OCI-LY3 (cell line): ENCODE measurements at regions not wholly inside any gene's neighbourhood (a gene's known extent, or its start where the extent isn't known, plus 50 kb on each side); places are given as distances from the start of the nearest gene placed in this dataset.

ENCODE experiments used
- H2AFZ ChIP-seq: fragments of 200-600, 300-600 bp; shearing (Covaris generic); 2 replicates; pipeline ENCODE4 v1.6.0; 2014; ENCODE audit warnings: antibody characterized with exemption, low read depth, low read length
- H3K27ac ChIP-seq: fragments of 200-600, 300-600 bp; sonication (generic); 2 replicates; pipeline ENCODE4 v1.5.1; 2014; ENCODE audit warnings: mild to moderate bottlenecking, low read length, moderate library complexity, mixed read lengths
- H3K27me3 ChIP-seq: fragments of 200-600, 300-600 bp; sonication (generic); 2 replicates; pipeline ENCODE4 v1.6.1; 2014; ENCODE audit warnings: low read depth, low read length, mixed read lengths
- H3K36me3 ChIP-seq: fragments of 200-600, 300-600 bp; sonication (generic); replicated peaks from 2 replicates; pipeline ENCODE3; 2014; ENCODE audit warnings: low read depth, low read length, mixed read lengths
- H3K4me1 ChIP-seq: fragments of 300-600, 200-600 bp; sonication (generic); 2 replicates; pipeline ENCODE4 v1.6.1; 2014; ENCODE audit warnings: low read length, mixed read lengths
- H3K4me2 ChIP-seq: fragments of 200-600, 300-600 bp; sonication (generic); 2 replicates; pipeline ENCODE4 v1.6.1; 2014; ENCODE audit warnings: low read length, mixed read lengths
- H3K4me3 ChIP-seq: fragments of 300-600, 200-600 bp; sonication (generic); 2 replicates; pipeline ENCODE4 v1.5.1; 2014; ENCODE audit warnings: antibody characterized with exemption, mild to moderate bottlenecking, low read length, moderate library complexity
- H3K79me2 ChIP-seq: fragments of 300-600, 200-600 bp; shearing (Covaris generic); 2 replicates; pipeline ENCODE4 v1.6.1; 2014; ENCODE audit warnings: mild to moderate bottlenecking, low read length, mixed read lengths
- H3K9ac ChIP-seq: fragments of 300-600, 200-600 bp; shearing (Covaris generic); 2 replicates; pipeline ENCODE4 v1.6.0; 2014; ENCODE audit warnings: mild to moderate bottlenecking, low read length, moderate library complexity
- H3K9me3 ChIP-seq: fragments of 200-600, 300-600 bp; shearing (Covaris generic); 2 replicates; pipeline ENCODE4 v1.6.1; 2014; ENCODE audit warnings: low read length, mixed read lengths; ENCODE audit not compliant: insufficient read depth
- H4K20me1 ChIP-seq: fragments of 200-600, 300-600 bp; sonication (generic); 2 replicates; pipeline ENCODE4 v1.6.1; 2016; ENCODE audit warnings: low read length, mixed read lengths; ENCODE audit not compliant: insufficient read depth
- EZH2phosphoT487 ChIP-seq: fragments of 200-600 bp; shearing (Covaris generic); IDR thresholded peaks from 2 replicates; pipeline ENCODE4 v1.6.1; 2018; ENCODE audit warnings: antibody characterized with exemption, mixed run types, low read depth
- TF ChIP-seq, protein P1 (sequence below): fragments of 200-600, 300-600 bp; sonication (generic); IDR thresholded peaks from 2 replicates; pipeline ENCODE4 v1.5.1; 2014; ENCODE audit warnings: antibody characterized with exemption, low read length, low read depth

DNA sequence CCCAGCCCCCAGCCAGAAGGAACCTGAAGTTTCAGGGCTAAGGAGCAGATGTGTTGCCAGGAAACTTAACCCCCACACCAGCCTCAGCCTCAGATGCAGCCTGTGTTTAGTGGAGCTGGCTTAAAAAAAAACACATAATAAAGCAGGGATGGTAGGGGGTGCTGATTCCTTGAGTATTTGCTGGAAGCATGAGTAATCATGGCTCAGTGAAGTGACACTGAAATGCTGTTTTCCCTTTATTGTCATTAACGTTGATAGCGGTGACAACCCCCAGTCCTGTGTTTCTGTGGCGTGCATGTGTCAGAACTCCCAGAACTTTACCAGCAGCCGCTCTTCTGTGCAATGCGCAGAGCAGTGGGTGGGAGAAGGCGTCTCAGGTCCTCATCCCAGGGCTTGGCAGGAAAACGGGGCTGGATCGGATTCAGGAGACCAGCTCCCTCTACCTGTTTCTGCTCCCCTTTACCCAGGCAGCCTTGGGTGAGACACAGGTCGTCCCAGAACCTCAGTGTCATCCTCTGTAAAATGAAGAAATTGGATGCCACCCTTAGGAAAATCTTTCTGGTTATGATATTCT, 1282.1 kb downstream of the TBC1D22A start:
- Histone ChIP-seq H2AFZ (no peak overlapping the region), H3K27ac (no peak overlapping the region), H3K9ac (no peak overlapping the region), H3K4me1 (peaks cover 6% of the 10 kb centered on the region; the same call in 1 of the 2 replicates), H3K4me2 (no peak overlapping the region), H3K9me3 (no peaks in the 10 kb centered on the region), H4K20me1 (no peaks in the 10 kb centered on the region), H3K36me3 (no peaks in the 10 kb centered on the region), H3K27me3 (0 out of 2 replicates have a peak, but pooled peaks cover 3% of the 10 kb centered on the region), H3K4me3 (no peak overlapping the region), H3K79me2 (no peaks in the 10 kb centered on the region)
- no peak for TF ChIP-seq EZH2phosphoT487

DNA sequence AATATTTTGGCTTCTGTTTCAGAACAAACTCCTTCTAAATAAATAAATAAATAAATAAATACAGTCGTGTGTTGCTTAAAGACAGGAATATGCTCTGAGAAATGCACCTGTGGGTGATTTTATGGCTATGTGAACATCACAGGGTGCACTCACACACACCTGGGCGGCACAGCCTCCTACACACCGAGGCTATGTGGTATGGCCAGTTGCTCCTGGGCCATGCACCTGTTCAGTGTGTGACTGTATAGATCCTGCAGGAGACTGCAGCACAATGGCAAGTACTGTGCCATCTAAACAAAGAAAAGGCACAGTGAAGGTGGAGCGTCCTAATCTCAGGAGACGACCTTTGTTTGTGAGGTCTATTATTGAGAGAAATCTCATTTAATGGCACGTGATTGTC, 1281.1 kb downstream of the TBC1D22A start:
- H3K36me3 ChIP-seq: no peaks in the 10 kb centered on the region
- H3K9me3 ChIP-seq: no peaks in the 10 kb centered on the region
- no peak overlapping the region for H3K4me3 ChIP-seq
- H3K9ac ChIP-seq: no peak overlapping the region
- H2AFZ ChIP-seq: no peak overlapping the region
- H4K20me1 ChIP-seq: no peaks in the 10 kb centered on the region
- no peak overlapping the region for H3K27ac ChIP-seq
- H3K4me2 ChIP-seq: no peak overlapping the region
- peaks cover 6% of the 10 kb centered on the region; the same call in 1 of the 2 replicates for H3K4me1 ChIP-seq
- TF ChIP-seq, protein P1, sequence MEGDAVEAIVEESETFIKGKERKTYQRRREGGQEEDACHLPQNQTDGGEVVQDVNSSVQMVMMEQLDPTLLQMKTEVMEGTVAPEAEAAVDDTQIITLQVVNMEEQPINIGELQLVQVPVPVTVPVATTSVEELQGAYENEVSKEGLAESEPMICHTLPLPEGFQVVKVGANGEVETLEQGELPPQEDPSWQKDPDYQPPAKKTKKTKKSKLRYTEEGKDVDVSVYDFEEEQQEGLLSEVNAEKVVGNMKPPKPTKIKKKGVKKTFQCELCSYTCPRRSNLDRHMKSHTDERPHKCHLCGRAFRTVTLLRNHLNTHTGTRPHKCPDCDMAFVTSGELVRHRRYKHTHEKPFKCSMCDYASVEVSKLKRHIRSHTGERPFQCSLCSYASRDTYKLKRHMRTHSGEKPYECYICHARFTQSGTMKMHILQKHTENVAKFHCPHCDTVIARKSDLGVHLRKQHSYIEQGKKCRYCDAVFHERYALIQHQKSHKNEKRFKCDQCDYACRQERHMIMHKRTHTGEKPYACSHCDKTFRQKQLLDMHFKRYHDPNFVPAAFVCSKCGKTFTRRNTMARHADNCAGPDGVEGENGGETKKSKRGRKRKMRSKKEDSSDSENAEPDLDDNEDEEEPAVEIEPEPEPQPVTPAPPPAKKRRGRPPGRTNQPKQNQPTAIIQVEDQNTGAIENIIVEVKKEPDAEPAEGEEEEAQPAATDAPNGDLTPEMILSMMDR: no peak
- TF ChIP-seq EZH2phosphoT487: no peak
- no peaks in the 10 kb centered on the region for H3K79me2 ChIP-seq
- H3K27me3 ChIP-seq: 0 out of 2 replicates have a peak, but pooled peaks cover 3% of the 10 kb centered on the region

DNA sequence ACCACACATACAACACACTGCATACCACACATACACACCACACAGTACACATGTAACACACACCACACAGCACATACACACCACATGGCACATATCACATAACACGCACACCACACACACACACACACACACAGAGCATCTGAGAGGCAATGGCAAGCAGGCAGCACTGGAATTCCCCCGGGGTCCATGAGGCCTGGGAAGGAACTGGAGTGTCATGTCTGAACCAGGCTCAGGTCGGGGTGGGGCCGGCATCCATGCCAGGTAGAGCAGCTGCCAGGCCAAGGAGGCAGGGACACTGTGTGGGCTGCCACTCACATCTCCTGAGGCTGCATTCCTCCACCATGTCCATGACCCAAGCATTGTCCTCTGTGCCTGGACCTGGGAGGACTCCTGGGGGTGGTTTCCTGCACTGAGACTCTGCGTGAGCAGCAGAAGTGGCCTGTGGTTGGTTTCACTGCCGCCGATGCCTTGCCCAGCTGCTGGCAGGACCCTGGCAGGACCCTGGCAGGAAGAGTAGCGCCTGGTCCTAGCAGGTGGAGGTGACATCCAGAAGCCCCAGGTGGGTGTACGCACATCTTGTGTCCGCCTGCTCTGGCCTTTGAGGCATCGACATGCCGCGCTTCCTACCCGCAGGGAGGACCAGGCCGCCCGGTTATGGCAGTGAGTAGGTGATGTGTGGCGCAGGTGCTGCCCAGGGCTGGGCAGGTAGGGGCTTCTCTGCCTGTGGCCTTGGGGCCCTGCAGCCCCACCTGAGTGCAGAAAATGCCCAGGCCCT, 1280.4 kb downstream of the TBC1D22A start:
- TF ChIP-seq EZH2phosphoT487: no peak
- TF ChIP-seq, protein P1: no peak

DNA sequence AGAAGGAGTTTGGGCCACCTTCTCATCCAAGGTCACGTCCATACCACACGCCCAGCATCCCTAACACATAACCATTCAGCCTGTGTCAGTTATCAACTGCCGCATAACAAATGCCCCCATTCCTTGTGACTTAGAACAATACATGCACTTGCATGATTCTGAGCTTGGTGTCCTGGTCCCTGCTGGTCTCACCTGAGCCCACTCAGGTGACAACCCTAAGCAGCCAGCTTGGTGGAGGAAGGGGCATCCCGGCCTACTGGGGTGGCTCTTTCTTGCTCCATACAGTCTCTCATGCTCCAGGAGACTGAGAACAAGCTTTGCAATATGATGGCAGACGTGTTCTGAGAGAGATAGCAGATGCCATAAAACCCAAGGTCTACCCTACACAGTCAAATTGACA, 1276.9 kb downstream of the TBC1D22A start:
- no peak overlapping the region for H2AFZ ChIP-seq
- H3K9me3 ChIP-seq: no peaks in the 10 kb centered on the region
- H3K79me2 ChIP-seq: no peaks in the 10 kb centered on the region
- no peak overlapping the region for H3K9ac ChIP-seq
- H3K4me2 ChIP-seq: no peak overlapping the region
- TF ChIP-seq, protein P1: no peak
- no peak for TF ChIP-seq EZH2phosphoT487
- H3K4me1 ChIP-seq: no peaks in the 10 kb centered on the region
- H4K20me1 ChIP-seq: no peaks in the 10 kb centered on the region
- H3K27me3 ChIP-seq: no peaks in the 10 kb centered on the region
- no peak overlapping the region for H3K27ac ChIP-seq
- H3K4me3 ChIP-seq: no peak overlapping the region
- no peaks in the 10 kb centered on the region for H3K36me3 ChIP-seq

More for the DNA sequence above, 1280.4 kb downstream of the TBC1D22A start:
- Histone ChIP-seq H2AFZ (no peak overlapping the region), H3K79me2 (no peaks in the 10 kb centered on the region), H4K20me1 (no peaks in the 10 kb centered on the region), H3K27me3 (0 out of 2 replicates have a peak, but pooled peaks cover 3% of the 10 kb centered on the region), H3K4me2 (no peak overlapping the region), H3K4me1 (peaks cover 6% of the 10 kb centered on the region; the same call in 1 of the 2 replicates), H3K4me3 (no peak overlapping the region), H3K9ac (no peak overlapping the region), H3K36me3 (no peaks in the 10 kb centered on the region), H3K27ac (no peak overlapping the region), H3K9me3 (no peaks in the 10 kb centered on the region)
